Activated T-cell treated with anti-CD3 and anti-CD28 coated beads, Interleukin-2, amount 50 U/mL, for 4 hours (primary cell): ENCODE measurements at regions not wholly inside any gene's neighbourhood (a gene's known extent, or its start where the extent isn't known, plus 50 kb on each side); places are given as distances from the start of the nearest gene placed in this dataset.
"Not testable (repeated sequence)": the region's sequence is repeated elsewhere in the genome, so short reads cannot be mapped to it uniquely, and the experiment has no call there.

Experiments
- ATAC-seq, 2 donors: fragments of 200-7000 bp; cut with Tn5 transposase; one replicate each; pipeline ENCODE4 v1.10.0; 2021
- DNase-seq: peaks from one replicate; pipeline ENCODE4 v3.0.0-alpha.2; 2020
- H3K27me3 Mint-ChIP-seq: one replicate; pipeline ENCODE4 v1.8.0; 2021; ENCODE audit warnings: low read depth, mixed read lengths
- H3K36me3 Mint-ChIP-seq: one replicate; pipeline ENCODE4 v1.8.0; 2022; ENCODE audit warnings: mixed read lengths; ENCODE audit not compliant: insufficient read depth
- H3K4me1 Mint-ChIP-seq: one replicate; pipeline ENCODE4 v1.8.0; 2021; ENCODE audit warnings: low read depth, mixed read lengths
- H3K4me3 Mint-ChIP-seq: one replicate; pipeline ENCODE4 v1.8.0; 2021; ENCODE audit warnings: mild to moderate bottlenecking, moderate library complexity, mixed read lengths
- H3K9me3 Mint-ChIP-seq: one replicate; pipeline ENCODE4 v1.8.0; 2021; ENCODE audit warnings: mixed read lengths

DNA sequence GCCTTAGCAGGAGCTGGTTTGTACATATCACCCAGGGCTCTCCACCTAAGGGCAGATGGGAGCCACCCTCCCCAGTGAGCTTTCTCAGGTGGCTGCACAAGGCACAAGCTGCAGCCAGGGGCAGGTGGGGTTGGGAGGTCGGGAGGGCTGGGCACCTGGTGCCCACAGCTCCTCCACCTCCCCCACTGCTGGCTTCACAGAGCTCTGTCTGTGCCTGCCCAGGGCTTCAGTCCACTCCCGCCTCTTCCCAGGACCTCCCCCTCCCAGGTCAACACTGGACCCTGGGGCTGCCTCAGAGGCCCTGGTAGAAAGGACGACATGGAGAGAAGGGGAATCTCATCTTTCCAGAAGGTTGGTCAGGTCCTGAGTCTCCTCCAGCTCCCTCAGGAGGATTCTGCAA lies 55.6 kb upstream of the GOLGA6L6 start:
- H3K4me1 Mint-ChIP-seq, H3K4me3 Mint-ChIP-seq, ATAC-seq, H3K9me3 Mint-ChIP-seq, H3K27me3 Mint-ChIP-seq, H3K36me3 Mint-ChIP-seq, DNase-seq: not testable (repeated sequence)

DNA sequence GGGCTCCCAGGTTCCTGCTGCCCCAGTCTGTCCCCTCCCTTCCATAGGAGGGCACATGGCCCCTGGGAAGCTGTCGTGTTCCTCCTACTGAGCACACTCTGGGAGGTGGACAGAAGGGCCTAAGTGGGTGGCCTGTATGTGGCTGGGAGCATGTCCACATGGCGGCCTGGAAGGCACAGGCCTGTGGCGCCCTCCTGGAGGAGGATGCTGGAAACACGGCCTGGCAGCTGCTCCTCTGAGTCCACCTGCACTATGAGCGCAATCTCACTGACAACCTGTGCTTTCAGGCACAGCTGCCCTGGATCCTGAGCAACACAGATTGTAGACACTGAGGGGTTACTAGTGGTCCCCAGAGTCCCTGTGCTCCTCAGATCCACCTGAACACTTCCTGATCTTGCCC lies 52.6 kb upstream of the GOLGA6L6 start:
- H3K9me3 Mint-ChIP-seq, ATAC-seq, DNase-seq, H3K4me1 Mint-ChIP-seq, H3K36me3 Mint-ChIP-seq, H3K27me3 Mint-ChIP-seq, H3K4me3 Mint-ChIP-seq: not testable (repeated sequence)

DNA sequence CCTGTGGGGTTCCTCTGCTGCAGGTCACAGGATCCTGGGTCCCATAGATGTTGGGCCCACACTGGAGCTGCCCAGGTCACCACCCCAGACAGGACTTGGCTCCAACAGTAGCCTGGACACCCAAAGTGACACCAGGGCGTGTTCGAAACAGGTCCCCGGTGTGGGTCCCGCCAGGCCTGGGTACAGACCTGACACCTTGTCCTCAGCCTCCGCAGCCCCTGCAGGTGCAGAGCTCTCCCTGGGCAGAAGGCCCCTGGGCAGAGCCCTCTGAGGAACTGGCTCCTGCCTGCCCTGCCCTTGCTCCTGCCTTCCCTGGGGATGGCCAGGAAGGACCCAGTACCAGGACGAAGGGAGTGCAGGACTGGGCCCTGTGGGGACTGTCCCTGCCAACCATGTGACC lies 50.3 kb upstream of the GOLGA6L6 start:
- ATAC-seq, H3K4me1 Mint-ChIP-seq, H3K36me3 Mint-ChIP-seq, H3K4me3 Mint-ChIP-seq, DNase-seq, H3K27me3 Mint-ChIP-seq, H3K9me3 Mint-ChIP-seq: not testable (repeated sequence)
